SK-N-SH (cell line): ENCODE measurements at regions not wholly inside any gene's neighbourhood (a gene's known extent, or its start where the extent isn't known, plus 50 kb on each side); places are given as distances from the start of the nearest gene placed in this dataset.

ENCODE experiments used
- CTCF ChIA-PET: fragments of 300-600, 350-600 bp; formaldehyde crosslinking; extraction: SDS; loops from one replicate; lab custom pipeline; 2021; lab: Yijun Ruan, JAX
- POLR2A ChIA-PET: fragments of 350-600 bp; sonication (Branson Sonifier 250); formaldehyde crosslinking; extraction: SDS; loops from one replicate; lab custom pipeline; 2020; ENCODE audit warnings: antibody characterized with exemption, inconsistent platforms; lab: Yijun Ruan, JAX
- DNase-seq: peaks from one replicate; pipeline ENCODE4 v3.0.0; 2012
- H2AFZ ChIP-seq: fragments of 200-600 bp; sonication (generic); 2 replicates; pipeline ENCODE4 v1.8.1; 2016; ENCODE audit warnings: antibody characterized with exemption, mild to moderate bottlenecking, low read depth
- H3F3A ChIP-seq: fragments of 200-600 bp; sonication (generic); replicated peaks from 2 replicates; pipeline ENCODE3; 2016; ENCODE audit warnings: antibody characterized with exemption, mild to moderate bottlenecking; ENCODE audit not compliant: insufficient read depth
- H3K27ac ChIP-seq, 2 experiments: fragments of 200-500 bp in 1 of 2; fragments of 200-600 bp in 1 of 2; sonication (Bioruptor generic) in 1 of 2; sonication (generic), shearing (Covaris generic) in 1 of 2; 2 replicates each; pipeline versions ENCODE4 v1.5.1 to v1.6.1; 2014 to 2016; ENCODE audit warnings: low read depth in 2 of 2, inconsistent platforms in 1 of 2, low read length in 1 of 2, mild to moderate bottlenecking in 1 of 2, mixed read lengths in 1 of 2
- H3K27me3 ChIP-seq: fragments of 200-600 bp; sonication (generic), shearing (Covaris generic); 2 replicates; pipeline ENCODE4 v1.6.1; 2016; ENCODE audit warnings: mixed run types; ENCODE audit not compliant: insufficient read depth
- H3K36me3 ChIP-seq, 2 experiments: fragments of 200-500 bp in 1 of 2; fragments of 200-600 bp in 1 of 2; sonication (Bioruptor generic) in 1 of 2; sonication (generic) in 1 of 2; replicated peaks in 1 of 2; 2 replicates each; pipeline versions ENCODE3 to v1.5.1; 2014 to 2016; ENCODE audit warnings: low read length in 1 of 2, mild to moderate bottlenecking in 1 of 2; ENCODE audit not compliant: insufficient read depth in 2 of 2, control insufficient read depth in 1 of 2
- H3K4me1 ChIP-seq, 2 experiments: fragments of 200-500 bp in 1 of 2; fragments of 200-600 bp in 1 of 2; sonication (Bioruptor generic) in 1 of 2; sonication (generic), shearing (Covaris generic) in 1 of 2; 2 replicates each; pipeline versions ENCODE4 v1.5.1 to v1.6.1; 2014 to 2016; ENCODE audit warnings: low read depth in 1 of 2, low read length in 1 of 2, mixed run types in 1 of 2; ENCODE audit not compliant: insufficient read depth in 2 of 2, control insufficient read depth in 1 of 2
- H3K4me2 ChIP-seq: fragments of 200-600 bp; sonication (generic), shearing (Covaris generic); 2 replicates; pipeline ENCODE4 v1.6.1; 2017; ENCODE audit warnings: mixed run types
- H3K4me3 ChIP-seq, 2 experiments: fragments of 200-500 bp in 1 of 2; fragments of 200-600 bp in 1 of 2; sonication (Bioruptor generic) in 1 of 2; sonication (generic), shearing (Covaris generic) in 1 of 2; 2 replicates each; pipeline versions ENCODE4 v1.5.1 to v1.8.1; 2014 to 2016; ENCODE audit warnings: low read depth in 2 of 2, inconsistent platforms in 1 of 2, low read length in 1 of 2, mild to moderate bottlenecking in 1 of 2, mixed read lengths in 1 of 2, moderate library complexity in 1 of 2
- H3K79me2 ChIP-seq: fragments of 200-600 bp; sonication (generic); 2 replicates; pipeline ENCODE4 v1.8.1; 2017; ENCODE audit warnings: mild to moderate bottlenecking; ENCODE audit not compliant: insufficient read depth
- H3K9ac ChIP-seq: fragments of 200-600 bp; sonication (generic); 2 replicates; pipeline ENCODE4 v1.6.1; 2017; ENCODE audit warnings: mixed run types
- H3K9me2 ChIP-seq: fragments of 200-600 bp; sonication (generic); 2 replicates; pipeline ENCODE4 v1.6.1; 2017; ENCODE audit warnings: mixed run types
- H3K9me3 ChIP-seq: fragments of 200-600 bp; sonication (generic); 2 replicates; pipeline ENCODE4 v1.6.1; 2017; ENCODE audit warnings: mixed run types, mild to moderate bottlenecking, moderate library complexity
- H4K20me1 ChIP-seq: fragments of 200-600 bp; sonication (generic); 2 replicates; pipeline ENCODE4 v1.6.1; 2017; ENCODE audit warnings: mild to moderate bottlenecking, mixed run types; ENCODE audit not compliant: insufficient read depth
- CHD2 ChIP-seq: fragments of 150-350 bp; IDR thresholded peaks from 2 replicates; pipeline ENCODE4 v1.6.1; 2018; ENCODE audit warnings: low read length; ENCODE audit not compliant: partially characterized antibody
- CTCF ChIP-seq: fragments of 200-600 bp; sonication (generic); IDR thresholded peaks from 2 replicates; pipeline ENCODE4 v1.6.1; 2017; ENCODE audit warnings: antibody characterized with exemption, mild to moderate bottlenecking, moderate library complexity
- ELF1 ChIP-seq: IDR thresholded peaks from 2 replicates; pipeline ENCODE4 v1.4.0; 2012
- EZH2phosphoT487 ChIP-seq: fragments of 200-600 bp; sonication (generic); IDR thresholded peaks from 2 replicates; pipeline ENCODE4 v1.6.1; 2017; ENCODE audit warnings: low read depth, mixed run types, mild to moderate bottlenecking, antibody characterized with exemption, moderate library complexity, borderline replicate concordance
- FOXM1 ChIP-seq: IDR thresholded peaks from 2 replicates; pipeline ENCODE4 v1.4.0; 2012; ENCODE audit warnings: low read depth, mild to moderate bottlenecking
- GABPA ChIP-seq: IDR thresholded peaks from 2 replicates; pipeline ENCODE4 v1.4.0; 2012; ENCODE audit warnings: low read depth, mild to moderate bottlenecking
- IRF3 ChIP-seq: fragments of 150-350 bp; IDR thresholded peaks from 2 replicates; pipeline ENCODE4 v1.6.1; 2016; ENCODE audit warnings: mild to moderate bottlenecking, low read depth, low read length
- JUND ChIP-seq: IDR thresholded peaks from 2 replicates; pipeline ENCODE4 v1.4.0; 2012
- MAX ChIP-seq: IDR thresholded peaks from 2 replicates; pipeline ENCODE4 v1.4.0; 2012; ENCODE audit warnings: low read depth
- MEF2A ChIP-seq: IDR thresholded peaks from 2 replicates; pipeline ENCODE4 v1.4.0; 2012; ENCODE audit warnings: low read depth, borderline replicate concordance
- MXI1 ChIP-seq: IDR thresholded peaks from 2 replicates; pipeline ENCODE4 v1.6.1; 2012; ENCODE audit warnings: mild to moderate bottlenecking, low read depth, low read length, improper control_type of control experiment
- NFIC ChIP-seq: IDR thresholded peaks from 2 replicates; pipeline ENCODE4 v1.4.0; 2012; ENCODE audit warnings: borderline replicate concordance
- RAD21 ChIP-seq: IDR thresholded peaks from 2 replicates; pipeline ENCODE4 v1.6.1; 2012; ENCODE audit warnings: mild to moderate bottlenecking, low read length
- RFX5 ChIP-seq: IDR thresholded peaks from 2 replicates; pipeline ENCODE4 v1.6.1; 2012; ENCODE audit warnings: mild to moderate bottlenecking, improper control_type of control experiment, low read length
- RXRA ChIP-seq: IDR thresholded peaks from 2 replicates; pipeline ENCODE4 v1.4.0; 2012; ENCODE audit warnings: low read depth, mild to moderate bottlenecking, borderline replicate concordance
- SIN3A ChIP-seq: IDR thresholded peaks from 2 replicates; pipeline ENCODE4 v1.6.1; 2012; ENCODE audit warnings: low read depth, mild to moderate bottlenecking, low read length, moderate library complexity, borderline replicate concordance
- SMC3 ChIP-seq: IDR thresholded peaks from 2 replicates; pipeline ENCODE4 v1.6.1; 2012; ENCODE audit warnings: low read depth, low read length, improper control_type of control experiment
- TAF1 ChIP-seq: IDR thresholded peaks from 2 replicates; pipeline ENCODE4 v1.6.1; 2012; ENCODE audit warnings: low read depth, mild to moderate bottlenecking, low read length, moderate library complexity, borderline replicate concordance
- TCF12 ChIP-seq: IDR thresholded peaks from 2 replicates; pipeline ENCODE4 v1.4.0; 2012
- TEAD4 ChIP-seq: IDR thresholded peaks from 2 replicates; pipeline ENCODE4 v1.4.0; 2012; ENCODE audit warnings: mild to moderate bottlenecking, borderline replicate concordance; ENCODE audit not compliant: insufficient read depth
- YY1 ChIP-seq: IDR thresholded peaks from 2 replicates; pipeline ENCODE4 v1.4.0; 2012; ENCODE audit warnings: low read depth, mild to moderate bottlenecking
- WGBS: methylation state at CpG from one replicate; pipeline ENCODE4 v1.1.6; 2017; ENCODE audit warnings: low lambda C conversion rate; 5-methylcytosine and 5-hydroxymethylcytosine counted together
- TF ChIP-seq, protein P1 (sequence below): IDR thresholded peaks from 2 replicates; pipeline ENCODE4 v1.4.0; 2012; ENCODE audit warnings: low read depth, borderline replicate concordance

DNA sequence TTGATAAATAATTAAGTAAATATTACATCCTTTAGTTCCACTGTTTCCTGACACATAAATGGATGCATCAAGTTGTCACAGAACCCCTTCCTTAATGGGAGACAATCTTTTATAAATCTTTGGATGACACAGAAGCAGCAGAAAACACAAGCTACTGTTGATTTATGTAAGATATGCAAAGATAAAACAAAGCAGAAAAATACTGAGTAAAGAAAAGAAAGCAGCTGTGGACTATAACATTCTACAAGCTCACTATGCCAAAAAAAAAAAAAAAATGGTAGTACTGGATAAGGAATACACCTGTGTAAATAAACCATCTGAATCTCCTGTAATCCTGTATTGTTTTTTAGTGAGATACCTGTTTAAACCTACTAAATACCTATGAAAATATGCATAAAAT is 92.0 kb upstream of the FAM180A start:
- Histone ChIP-seq H3K4me3 (no peak overlapping the region), H3K9ac (no peak overlapping the region), H4K20me1 (no peaks in the 10 kb centered on the region), H3K4me2 (no peak overlapping the region), H3F3A (no peaks in the 10 kb centered on the region), H3K27ac (no peak overlapping the region), H2AFZ (no peak overlapping the region), H3K9me3 (no peaks in the 10 kb centered on the region), H3K36me3 (no peaks in the 10 kb centered on the region), H3K79me2 (no peaks in the 10 kb centered on the region), H3K9me2 (no peaks in the 10 kb centered on the region), H3K4me1 (no peaks in the 10 kb centered on the region), H3K27me3 (no peaks in the 10 kb centered on the region)
- ChIA-PET POLR2A (no interaction called here), CTCF (no interaction called here)
- DNase-seq = no peak
- TF ChIP-seq MXI1 (no peak), TCF12 (no peak), JUND (no peak), RAD21 (no peak), RXRA (no peak), SMC3 (no peak), YY1 (no peak)
- TF ChIP-seq, protein P1, sequence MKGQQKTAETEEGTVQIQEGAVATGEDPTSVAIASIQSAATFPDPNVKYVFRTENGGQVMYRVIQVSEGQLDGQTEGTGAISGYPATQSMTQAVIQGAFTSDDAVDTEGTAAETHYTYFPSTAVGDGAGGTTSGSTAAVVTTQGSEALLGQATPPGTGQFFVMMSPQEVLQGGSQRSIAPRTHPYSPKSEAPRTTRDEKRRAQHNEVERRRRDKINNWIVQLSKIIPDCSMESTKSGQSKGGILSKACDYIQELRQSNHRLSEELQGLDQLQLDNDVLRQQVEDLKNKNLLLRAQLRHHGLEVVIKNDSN = no peak

- H3K4me2 ChIP-seq = no peak overlapping the region
- no peaks in the 10 kb centered on the region for H3K4me1 ChIP-seq
- no peaks in the 10 kb centered on the region for H4K20me1 ChIP-seq
- no peak overlapping the region for H3K4me3 ChIP-seq
- H2AFZ ChIP-seq = no peak overlapping the region
- H3K9me3 ChIP-seq = no peaks in the 10 kb centered on the region
- no peaks in the 10 kb centered on the region for H3F3A ChIP-seq
- WGBS = 4% methylated on average over 2 of the region's 2 CpGs
- TF ChIP-seq TEAD4 (no peak), RAD21 (no peak), SIN3A (no peak), TCF12 (no peak), ELF1 (no peak), CTCF (no peak)
- TF ChIP-seq, all 33 proteins: peak for 0
- ChIA-PET POLR2A (no interaction called here), CTCF (no interaction called here)
- Histone ChIP-seq H3K79me2 (no peaks in the 10 kb centered on the region), H3K27ac (no peak overlapping the region), H3K27me3 (no peaks in the 10 kb centered on the region), H3K9ac (no peak overlapping the region), H3K36me3 (no peaks in the 10 kb centered on the region), H3K9me2 (no peaks in the 10 kb centered on the region)
- DNase-seq = no peak
Measured at GRCh38 chr7:135837675-135838074, 89.1 kb upstream of the FAM180A start.

DNA sequence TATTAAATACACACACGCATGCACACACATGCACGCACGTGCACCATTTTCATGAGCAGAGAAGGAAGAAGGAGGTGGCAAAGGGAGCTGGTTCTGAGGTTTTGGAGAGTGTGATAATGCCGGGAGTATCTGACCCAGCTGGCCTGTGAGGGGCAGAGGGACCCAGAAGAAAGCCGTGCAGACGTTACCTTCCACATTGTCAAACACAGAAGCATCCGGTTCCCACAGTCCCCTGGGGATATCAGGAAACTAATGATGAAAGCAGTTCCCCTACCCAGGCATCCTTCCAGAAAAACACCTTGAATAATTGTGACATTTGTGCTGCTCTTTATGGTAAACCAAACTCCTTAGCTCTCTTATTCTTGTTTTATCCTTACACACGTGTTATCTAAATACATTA is 85.7 kb upstream of the FAM180A start:
- Histone ChIP-seq H2AFZ (no peak overlapping the region), H4K20me1 (no peaks in the 10 kb centered on the region), H3K9ac (no peak overlapping the region), H3K9me3 (no peaks in the 10 kb centered on the region), H3K27ac (no peak overlapping the region), H3K9me2 (no peaks in the 10 kb centered on the region), H3K4me2 (no peak overlapping the region), H3K36me3 (no peaks in the 10 kb centered on the region), H3K27me3 (peaks cover 6% of the 10 kb centered on the region; the same call in 1 of the 2 replicates), H3K4me1 (no peaks in the 10 kb centered on the region), H3F3A (no peaks in the 10 kb centered on the region), H3K4me3 (no peak overlapping the region), H3K79me2 (no peaks in the 10 kb centered on the region)
- ChIA-PET POLR2A (no interaction called here), CTCF (interaction anchor here (1.6 to 1.7 kb wide), 2 partner anchors 9 to 34 kb away, joined by 3 to 4 read pairs; no protein-coding TSS in a partner anchor)
- DNase-seq = no peak
- WGBS = 46% methylated on average over 8 of the region's 8 CpGs
- TF ChIP-seq JUND (no peak), SMC3 (no peak), MEF2A (no peak), MXI1 (no peak), GABPA (no peak), CHD2 (no peak), MAX (no peak), EZH2phosphoT487 (no peak), IRF3 (no peak), RFX5 (no peak), TAF1 (no peak), TEAD4 (no peak), FOXM1 (no peak), NFIC (no peak)
